ENCODE measurements at regions not wholly inside any gene's neighbourhood (a gene's known extent, or its start where the extent isn't known, plus 50 kb on each side); places are given as distances from the start of the nearest gene placed in this dataset.
A peak's percentile ranks its signal among the peaks of the same experiment; 100 is the strongest.

GRCh38 chr11:70841264-70841663 lies 411.1 kb downstream of the SHANK2 start:
- 0 out of 2 replicates have a peak, but pooled peaks cover 5% of the 10 kb centered on the region for H4K20me1 ChIP-seq (replicated peaks; ENCODE audit: control insufficient read depth, insufficient read depth, low read length)
- H3K79me2 ChIP-seq (ENCODE audit: control insufficient read depth, insufficient read depth, low read length), result no peaks in the 10 kb centered on the region
- DNase-seq (ENCODE audit: extremely low read depth in 1 of 4, low spot score in 3 of 4) (no peak), ATAC-seq (no peak), FAIRE-seq (no peak)
- 3% methylated on average over 8 of the region's 8 CpGs for WGBS (ENCODE audit: insufficient coverage, low coverage, missing lambda C conversion rate)
- intact Hi-C loops (cut with micrococcal nuclease) (no loop called here), in situ Hi-C loops (cut with MboI) (no loop called here)
- H3K27me3 ChIP-seq (ENCODE audit: control insufficient read depth in 2 of 2, insufficient read depth in 2 of 2, low read length in 2 of 2), result peaks cover 0 to 44% of the 10 kb centered on the region in 2 experiments; a peak in 2 of 5 replicates
- no peaks in the 10 kb centered on the region for H3K9me1 ChIP-seq (ENCODE audit: control insufficient read depth, insufficient read depth, low read length)
- ChIA-PET CTCF (ENCODE audit: low intra/inter-chr PET ratio) (no interaction called here), POLR2A (no interaction called here)
- no peak overlapping the region for H3K4me2 ChIP-seq (ENCODE audit: insufficient read depth, low read length)
- BruUV-seq (replicated peaks), result no TSS peak
- H3K9ac ChIP-seq (ENCODE audit: insufficient read depth in 1 of 2, low read depth in 2 of 2, low read length in 2 of 2), result no peak overlapping the region
- H3K9me3 ChIP-seq (replicated peaks; ENCODE audit: control insufficient read depth, insufficient read depth, low read depth, low read length), result no peaks in the 10 kb centered on the region
- H3K27ac ChIP-seq (ENCODE audit: extremely low read depth, low read depth, low read length), result no peak overlapping the region
- no peaks in the 10 kb centered on the region for H3K36me3 ChIP-seq (ENCODE audit: control insufficient read depth, insufficient read depth, low read length)
- H3K4me1 ChIP-seq (replicated peaks in 1 of 2; ENCODE audit: control insufficient read depth in 2 of 2, insufficient read depth in 2 of 2, low read length in 2 of 2), result no peaks in the 10 kb centered on the region
- H3K4me3 ChIP-seq, result no peak overlapping the region
- TF ChIP-seq ZFP36 (IDR thresholded peaks at IDR 0.05; ENCODE audit: low read depth, low read length, partially characterized antibody) (peak; percentile 9), NR2C2 (CRISPR knock-in tag; IDR thresholded peaks at IDR 0.05) (no peak), NR2C2 (tag; IDR thresholded peaks at IDR 0.05) (no peak), RBM25 (IDR thresholded peaks at IDR 0.05; ENCODE audit: low read depth, low read length, severe bottlenecking) (peak; percentile 17)
- H2AFZ ChIP-seq (ENCODE audit: low read depth, low read length), result no peak overlapping the region

- Histone ChIP-seq H3K9me1 (ENCODE audit: control insufficient read depth, insufficient read depth, low read length) (no peaks in the 10 kb centered on the region), H2AFZ (ENCODE audit: low read depth, low read length) (no peak overlapping the region), H3K9ac (ENCODE audit: insufficient read depth in 1 of 2, low read depth in 2 of 2, low read length in 2 of 2) (no peak overlapping the region), H3K79me2 (ENCODE audit: control insufficient read depth, insufficient read depth, low read length) (no peaks in the 10 kb centered on the region), H3K36me3 (ENCODE audit: control insufficient read depth, insufficient read depth, low read length) (no peaks in the 10 kb centered on the region), H3K27ac (ENCODE audit: extremely low read depth, low read depth, low read length) (no peak overlapping the region), H3K27me3 (ENCODE audit: control insufficient read depth in 2 of 2, insufficient read depth in 2 of 2, low read length in 2 of 2) (peaks cover 0 to 53% of the 10 kb centered on the region in 2 experiments; a peak in 2 of 5 replicates), H3K4me2 (ENCODE audit: insufficient read depth, low read length) (no peak overlapping the region), H3K9me3 (replicated peaks; ENCODE audit: control insufficient read depth, insufficient read depth, low read depth, low read length) (no peaks in the 10 kb centered on the region), H4K20me1 (replicated peaks; ENCODE audit: control insufficient read depth, insufficient read depth, low read length) (0 out of 2 replicates have a peak, but pooled peaks cover 5% of the 10 kb centered on the region), H3K4me3 (no peak overlapping the region), H3K4me1 (replicated peaks in 1 of 2; ENCODE audit: control insufficient read depth in 2 of 2, insufficient read depth in 2 of 2, low read length in 2 of 2) (no peaks in the 10 kb centered on the region)
- BruUV-seq (replicated peaks), result no TSS peak
- ChIA-PET POLR2A (no interaction called here), CTCF (ENCODE audit: low intra/inter-chr PET ratio) (no interaction called here)
- DNase-seq (ENCODE audit: extremely low read depth in 1 of 4, low spot score in 3 of 4) (no peak), FAIRE-seq (no peak), ATAC-seq (no peak)
- WGBS (ENCODE audit: insufficient coverage, low coverage, missing lambda C conversion rate), result 2% methylated on average over 6 of the region's 6 CpGs
- intact Hi-C loops (cut with micrococcal nuclease) (no loop called here), in situ Hi-C loops (cut with MboI) (no loop called here)
- TF ChIP-seq ZNF277 (CRISPR knock-in tag; IDR thresholded peaks at IDR 0.05; ENCODE audit: borderline replicate concordance), result no peak
- TF ChIP-seq MTA3 (IDR thresholded peaks at IDR 0.05; ENCODE audit: borderline replicate concordance), result no peak
- TF ChIP-seq POLR2A (conservative IDR thresholded peaks at IDR 0.05), result no peak
- no peak for TF ChIP-seq CREB3 (tag; conservative IDR thresholded peaks at IDR 0.05; ENCODE audit: low read depth)
- no peak for TF ChIP-seq MEF2D (tag; conservative IDR thresholded peaks at IDR 0.05; ENCODE audit: low read depth)
Measured at GRCh38 chr11:70842256-70842655, 410.1 kb downstream of the SHANK2 start.

Data from K562 (cell line).